ENCODE measurements at regions not wholly inside any gene's neighbourhood (a gene's known extent, or its start where the extent isn't known, plus 50 kb on each side); places are given as distances from the start of the nearest gene placed in this dataset.

DNA sequence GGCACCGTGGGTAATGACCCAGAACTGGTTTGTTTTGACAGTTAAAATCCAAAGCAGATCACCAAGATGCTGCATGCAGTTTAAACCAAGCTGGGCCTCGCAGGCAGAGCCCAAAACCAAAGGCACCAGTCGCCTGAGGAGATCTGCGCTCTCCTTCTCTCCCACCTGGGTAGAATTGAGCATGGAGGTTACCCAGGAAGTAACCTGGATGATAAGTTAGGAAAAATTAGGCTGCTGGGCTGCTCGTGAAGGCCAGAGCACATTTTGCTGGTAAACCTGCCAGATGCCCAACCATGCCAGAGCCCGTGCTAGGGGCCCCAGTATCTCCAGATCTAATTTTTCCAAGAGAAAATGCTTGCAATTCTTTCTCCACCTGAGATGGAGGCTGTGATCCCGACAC, 388.3 kb upstream of the MGMT start:
- TF ChIP-seq EZH2 (IDR thresholded peaks at IDR 0.05) = no peak
- no peak for TF ChIP-seq CTCF (IDR thresholded peaks at IDR 0.05)
- no peak for TF ChIP-seq EZH2phosphoT487 (IDR thresholded peaks at IDR 0.05)
